Endothelial cell of umbilical vein (primary cell): ENCODE measurements at regions not wholly inside any gene's neighbourhood (a gene's known extent, or its start where the extent isn't known, plus 50 kb on each side); places are given as distances from the start of the nearest gene placed in this dataset.

Experiments
- BruUV-seq: library from RNA; stranded (reverse); fragments of 400-500 nt; replicated peaks from 2 replicates; lab custom pipeline; 2021; lab: Mats Ljungman, UMichigan
- CTCF ChIA-PET: fragments of 300-600, 350-600 bp; sonication (Branson Sonifier 250); formaldehyde crosslinking; loops from one replicate; lab custom pipeline; 2021; ENCODE audit warnings: antibody characterized with exemption, inconsistent platforms; lab: Charles Lee
- POLR2A ChIA-PET: fragments of 300-600, 350-600 bp; sonication (Branson Sonifier 250); formaldehyde crosslinking; loops from one replicate; lab custom pipeline; 2021; ENCODE audit warnings: antibody characterized with exemption, inconsistent platforms; lab: Charles Lee
- DNase-seq: peaks from one replicate; pipeline ENCODE4 v3.0.0-alpha.2; 2011; ENCODE audit warnings: low read depth, low spot score
- FAIRE-seq: peaks from 2 replicates; lab custom pipeline; 2011; peaks lifted over from hg19 to GRCh38; lab: Jason Lieb, UNC
- H2AFZ ChIP-seq: 2 replicates; pipeline ENCODE4 v1.6.0; 2012; ENCODE audit warnings: low read depth, low read length, control low read depth, inconsistent platforms
- H3K27ac ChIP-seq: 2 replicates; pipeline ENCODE4 v1.5.1; 2011; ENCODE audit warnings: low read depth, mild to moderate bottlenecking, control low read depth, low read length, moderate library complexity; ENCODE audit not compliant: insufficient read depth
- H3K27me3 ChIP-seq, 2 experiments: 2 replicates each; pipeline versions ENCODE4 v1.6.0 to v1.6.1; 2011; ENCODE audit warnings: low read length in 2 of 2, mixed read lengths in 1 of 2; ENCODE audit not compliant: control insufficient read depth in 2 of 2, insufficient read depth in 2 of 2
- H3K36me3 ChIP-seq, 2 experiments: 2 replicates in 1 of 2; 3 replicates in 1 of 2; pipeline ENCODE4 v1.5.1; 2011; ENCODE audit warnings: low read length in 2 of 2, mild to moderate bottlenecking in 1 of 2, moderate library complexity in 1 of 2; ENCODE audit not compliant: control insufficient read depth in 2 of 2, insufficient read depth in 2 of 2; ENCODE audit errors: extremely low read depth in 1 of 2
- H3K4me1 ChIP-seq: 3 replicates; pipeline ENCODE4 v1.5.1; 2011; ENCODE audit warnings: mild to moderate bottlenecking, low read length; ENCODE audit not compliant: control insufficient read depth, insufficient read depth; ENCODE audit errors: extremely low read depth
- H3K4me2 ChIP-seq: 2 replicates; pipeline ENCODE4 v1.6.1; 2011; ENCODE audit warnings: low read length, control low read depth, mixed read lengths; ENCODE audit not compliant: insufficient read depth
- H3K4me3 ChIP-seq, 3 experiments: fragments of 200-600 bp in 1 of 3; sonication (generic), shearing (Covaris generic) in 1 of 3; replicated peaks in 1 of 3; 2 replicates each; pipeline ENCODE4 v1.5.1; 2011 to 2016; ENCODE audit warnings: control low read depth in 3 of 3, low read length in 3 of 3, mild to moderate bottlenecking in 2 of 3, inconsistent platforms in 1 of 3, low read depth in 1 of 3, moderate library complexity in 1 of 3; ENCODE audit not compliant: insufficient read depth in 1 of 3
- H3K79me2 ChIP-seq: 2 replicates; pipeline ENCODE4 v1.6.0; 2012; ENCODE audit warnings: low read length, inconsistent platforms; ENCODE audit not compliant: control insufficient read depth, insufficient read depth
- H3K9ac ChIP-seq: replicated peaks from 2 replicates; pipeline ENCODE3; 2011; ENCODE audit warnings: low read length, control low read depth; ENCODE audit not compliant: insufficient read depth; ENCODE audit errors: extremely low read depth
- H3K9me1 ChIP-seq: replicated peaks from 3 replicates; pipeline ENCODE4 v1.6.0; 2011; ENCODE audit warnings: mild to moderate bottlenecking, low read length; ENCODE audit not compliant: control insufficient read depth, insufficient read depth; ENCODE audit errors: extremely low read depth
- H3K9me3 ChIP-seq: replicated peaks from 2 replicates; pipeline ENCODE4 v1.5.1; 2012; ENCODE audit warnings: low read length, inconsistent platforms; ENCODE audit not compliant: control insufficient read depth, insufficient read depth
- H4K20me1 ChIP-seq: replicated peaks from 2 replicates; pipeline ENCODE3; 2011; ENCODE audit warnings: mild to moderate bottlenecking, low read length; ENCODE audit not compliant: control insufficient read depth, insufficient read depth; ENCODE audit errors: extremely low read depth
- EZH2 ChIP-seq: IDR thresholded peaks from 2 replicates; pipeline ENCODE4 v1.6.1; 2012; ENCODE audit warnings: borderline replicate concordance, low read depth, mild to moderate bottlenecking, moderate library complexity, low read length, inconsistent platforms; ENCODE audit not compliant: severe bottlenecking
- FOS ChIP-seq: IDR thresholded peaks from 2 replicates; pipeline ENCODE4 v1.6.1; 2011; ENCODE audit warnings: mild to moderate bottlenecking, low read length, moderate library complexity, borderline replicate concordance; ENCODE audit not compliant: insufficient read depth
- GATA2 ChIP-seq: IDR thresholded peaks from 2 replicates; pipeline ENCODE4 v1.7.0; 2011; ENCODE audit warnings: low read depth, mild to moderate bottlenecking, moderate library complexity, mixed read lengths, low read length; ENCODE audit not compliant: insufficient read length, insufficient read depth
- JUN ChIP-seq: IDR thresholded peaks from 2 replicates; pipeline ENCODE4 v1.6.1; 2011; ENCODE audit warnings: borderline replicate concordance, low read depth; ENCODE audit not compliant: insufficient read length, insufficient read depth
- MAX ChIP-seq: IDR thresholded peaks from 2 replicates; pipeline ENCODE4 v1.6.1; 2011; ENCODE audit not compliant: insufficient read depth, insufficient read length
- MYC ChIP-seq: IDR thresholded peaks from one replicate; pipeline ENCODE4 v1.6.1; 2011; ENCODE audit warnings: mild to moderate bottlenecking, low read depth, low read length
- POLR2A ChIP-seq: IDR thresholded peaks from 2 replicates; pipeline ENCODE4 v1.6.1; 2012; ENCODE audit warnings: low read depth, mild to moderate bottlenecking, control low read depth, low read length
- POLR2AphosphoS5 ChIP-seq: IDR thresholded peaks from 2 replicates; pipeline ENCODE4 v1.6.1; 2012; ENCODE audit warnings: low read depth, mild to moderate bottlenecking, control low read depth, low read length, moderate library complexity; ENCODE audit not compliant: insufficient read depth
- dilution Hi-C: fragments of 300-500 bp; cut with MboI; formaldehyde crosslinking; loops from one replicate; pipeline ENCODE4 v1.15.0; 2019; ENCODE audit warnings: low sequenced_read_pairs; ENCODE audit not compliant: extremely low pct_ligation_motif_present
- intact Hi-C: fragments of 100-400 bp; cut with micrococcal nuclease; formaldehyde crosslinking; loops from one replicate; pipeline ENCODE4 v1.10.0; 2022
- TF ChIP-seq, protein P1 (sequence below), 2 donors: IDR thresholded peaks; 1 replicate in 1 of 2; 2 replicates in 1 of 2; pipeline ENCODE4 v1.5.1; 2011; ENCODE audit warnings: low read length in 2 of 2, mild to moderate bottlenecking in 2 of 2, moderate library complexity in 2 of 2, control low read depth in 1 of 2, inconsistent platforms in 1 of 2, low read depth in 1 of 2; ENCODE audit not compliant: insufficient read depth in 1 of 2; ENCODE audit errors: extremely low read depth in 1 of 2

DNA sequence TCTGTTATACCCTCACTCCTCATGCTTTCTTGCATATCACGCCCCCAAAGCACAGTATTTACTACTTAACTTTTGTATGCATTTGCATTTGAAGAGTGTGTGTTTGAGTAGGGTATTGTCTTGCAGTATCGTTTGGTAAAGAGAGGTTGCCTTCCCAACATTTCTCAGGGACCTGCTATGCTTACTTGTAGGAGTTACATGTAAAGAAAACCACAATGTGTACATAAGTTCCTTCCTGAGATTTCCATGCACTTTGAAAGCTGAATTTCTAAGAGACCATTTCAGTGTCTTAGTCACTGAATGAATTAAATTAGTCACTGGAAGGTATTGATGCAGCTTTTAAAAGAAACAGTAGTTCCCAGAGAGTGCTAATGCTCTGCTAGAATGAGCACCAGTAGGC, 159.3 kb upstream of the LAMA2 start:
- Histone ChIP-seq H3K36me3 (no peaks in the 10 kb centered on the region), H4K20me1 (no peaks in the 10 kb centered on the region), H3K27me3 (peaks cover 2 to 5% of the 10 kb centered on the region in 2 experiments), H3K9me3 (no peaks in the 10 kb centered on the region), H3K27ac (no peak overlapping the region), H3K9ac (no peak overlapping the region), H2AFZ (no peak overlapping the region), H3K9me1 (no peaks in the 10 kb centered on the region), H3K4me1 (no peaks in the 10 kb centered on the region), H3K4me3 (no peak overlapping the region), H3K4me2 (no peak overlapping the region), H3K79me2 (no peaks in the 10 kb centered on the region)
- intact Hi-C loops (no loop called here), dilution Hi-C loops (no loop called here)
- FAIRE-seq (no peak), DNase-seq (no peak)
- TF ChIP-seq, protein P1, sequence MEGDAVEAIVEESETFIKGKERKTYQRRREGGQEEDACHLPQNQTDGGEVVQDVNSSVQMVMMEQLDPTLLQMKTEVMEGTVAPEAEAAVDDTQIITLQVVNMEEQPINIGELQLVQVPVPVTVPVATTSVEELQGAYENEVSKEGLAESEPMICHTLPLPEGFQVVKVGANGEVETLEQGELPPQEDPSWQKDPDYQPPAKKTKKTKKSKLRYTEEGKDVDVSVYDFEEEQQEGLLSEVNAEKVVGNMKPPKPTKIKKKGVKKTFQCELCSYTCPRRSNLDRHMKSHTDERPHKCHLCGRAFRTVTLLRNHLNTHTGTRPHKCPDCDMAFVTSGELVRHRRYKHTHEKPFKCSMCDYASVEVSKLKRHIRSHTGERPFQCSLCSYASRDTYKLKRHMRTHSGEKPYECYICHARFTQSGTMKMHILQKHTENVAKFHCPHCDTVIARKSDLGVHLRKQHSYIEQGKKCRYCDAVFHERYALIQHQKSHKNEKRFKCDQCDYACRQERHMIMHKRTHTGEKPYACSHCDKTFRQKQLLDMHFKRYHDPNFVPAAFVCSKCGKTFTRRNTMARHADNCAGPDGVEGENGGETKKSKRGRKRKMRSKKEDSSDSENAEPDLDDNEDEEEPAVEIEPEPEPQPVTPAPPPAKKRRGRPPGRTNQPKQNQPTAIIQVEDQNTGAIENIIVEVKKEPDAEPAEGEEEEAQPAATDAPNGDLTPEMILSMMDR (IDR thresholded peaks at IDR 0.05; ENCODE audit: extremely low read depth in 1 of 2, insufficient read depth in 1 of 2, low read depth in 1 of 2, low read length in 2 of 2) = no peak
- TF ChIP-seq MAX (no peak), POLR2A (no peak)
- ChIA-PET POLR2A (no interaction called here), CTCF (interaction anchor here (1.0 to 3.7 kb wide), 2 partner anchors 11 to 987 kb away, joined by 5 to 19 read pairs; no protein-coding TSS in a partner anchor)
- no TSS peak for BruUV-seq

GRCh38 chr6:128720891-128721290, 162.0 kb upstream of the LAMA2 start:
- CTCF ChIA-PET = interaction anchor here (1.3 to 2.1 kb wide), 2 partner anchors 10 to 650 kb away, joined by 3 to 11 read pairs; no protein-coding TSS in a partner anchor
- Histone ChIP-seq H3K4me3 (no peak overlapping the region), H3K27me3 (peaks cover 0 to 2% of the 10 kb centered on the region in 2 experiments), H3K9me1 (no peaks in the 10 kb centered on the region), H3K9ac (no peak overlapping the region), H3K27ac (no peak overlapping the region), H4K20me1 (no peaks in the 10 kb centered on the region), H3K9me3 (no peaks in the 10 kb centered on the region), H3K4me1 (no peaks in the 10 kb centered on the region), H3K79me2 (no peaks in the 10 kb centered on the region), H3K4me2 (no peak overlapping the region), H3K36me3 (no peaks in the 10 kb centered on the region), H2AFZ (no peak overlapping the region)
- TF ChIP-seq POLR2A (no peak), EZH2 (no peak), MYC (no peak), MAX (no peak), JUN (no peak), POLR2AphosphoS5 (no peak), GATA2 (no peak), FOS (no peak)
- TF ChIP-seq, protein P1 (IDR thresholded peaks at IDR 0.05; ENCODE audit: extremely low read depth in 1 of 2, insufficient read depth in 1 of 2, low read depth in 1 of 2, low read length in 2 of 2) = no peak
- dilution Hi-C loops (no loop called here), intact Hi-C loops (no loop called here)
- DNase-seq (no peak), FAIRE-seq (no peak)
- POLR2A ChIA-PET = no interaction called here
- no TSS peak for BruUV-seq
